ENCODE measurements at regions not wholly inside any gene's neighbourhood (a gene's known extent, or its start where the extent isn't known, plus 50 kb on each side); places are given as distances from the start of the nearest gene placed in this dataset.

DNA sequence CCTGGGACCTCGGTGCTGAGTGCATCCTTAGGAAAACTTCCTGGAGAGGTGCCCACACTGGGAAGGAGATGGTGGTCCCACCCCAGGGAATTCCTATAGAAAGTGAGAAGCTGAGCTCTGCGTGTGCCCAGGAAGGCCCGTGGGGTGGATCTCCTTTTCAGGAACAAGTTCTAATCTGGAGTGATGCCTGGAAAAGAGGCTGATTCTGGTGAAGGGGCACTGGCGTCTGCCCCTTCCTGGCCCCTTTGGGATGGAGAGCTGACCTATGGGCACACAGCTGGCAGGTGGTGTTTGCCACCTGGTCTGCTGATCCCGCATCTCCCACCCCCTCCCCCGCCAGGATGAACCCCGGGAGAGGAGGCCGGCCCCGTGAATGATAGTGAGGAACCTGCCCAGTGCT is 142.0 kb upstream of the RTL1 start:
- TF ChIP-seq EZH2 (IDR thresholded peaks at IDR 0.05) = no peak
- no peak for TF ChIP-seq POLR2AphosphoS5 (IDR thresholded peaks at IDR 0.05; ENCODE audit: borderline replicate concordance, low read depth, low read length)

All from SK-N-MC (cell line).